GM18868 (cell line): ENCODE measurements at regions not wholly inside any gene's neighbourhood (a gene's known extent, or its start where the extent isn't known, plus 50 kb on each side); places are given as distances from the start of the nearest gene placed in this dataset.
A peak's percentile ranks its signal among the peaks of the same experiment; 100 is the strongest.
"Not testable (repeated sequence)": the region's sequence is repeated elsewhere in the genome, so short reads cannot be mapped to it uniquely, and the experiment has no call there.

Experiments
- ATAC-seq: cut with Tn5 transposase; IDR thresholded peaks from one replicate; pipeline ENCODE4 v1.9.1; 2021; ENCODE audit warnings: mild to moderate bottlenecking, moderate library complexity; ENCODE audit not compliant: unreplicated experiment

- ATAC-seq: no peak
Observed at GRCh38 chr5:52603778-52604554, 183.8 kb upstream of the ITGA1 start.

- ATAC-seq: no peak
Observed at GRCh38 chr5:52605317-52606313, 182.1 kb upstream of the ITGA1 start.

- no peak for ATAC-seq
Observed at GRCh38 chr5:52607227-52607824, 180.4 kb upstream of the ITGA1 start.

- ATAC-seq: no peak
Observed at GRCh38 chr5:52620315-52620714, 167.4 kb upstream of the ITGA1 start.

- no peak for ATAC-seq
Observed at GRCh38 chr5:52623291-52623690, 164.4 kb upstream of the ITGA1 start.

- ATAC-seq: no peak
Observed at GRCh38 chr5:52624291-52624690, 163.4 kb upstream of the ITGA1 start.

GRCh38 chr5:52626312-52626711 lies 161.4 kb upstream of the ITGA1 start:
- ATAC-seq: no peak

- no peak for ATAC-seq
Observed at GRCh38 chr5:52627740-52628139, 160.0 kb upstream of the ITGA1 start.

GRCh38 chr5:52632281-52632680 lies 155.4 kb upstream of the ITGA1 start:
- ATAC-seq: no peak

- ATAC-seq: not testable (repeated sequence)
Observed at GRCh38 chr5:52634171-52634570, 153.5 kb upstream of the ITGA1 start.

- no peak for ATAC-seq
Observed at GRCh38 chr5:52638732-52639131, 149.0 kb upstream of the ITGA1 start.

GRCh38 chr5:52648726-52649125 lies 139.0 kb upstream of the ITGA1 start:
- ATAC-seq: no peak

- no peak for ATAC-seq
Observed at GRCh38 chr5:52655163-52655562, 132.6 kb upstream of the ITGA1 start.

- peak; percentile 8 for ATAC-seq
Observed at GRCh38 chr5:52656569-52657246, 131.0 kb upstream of the ITGA1 start.

- ATAC-seq: peak; percentile 46
Observed at GRCh38 chr5:52657247-52657645, 130.5 kb upstream of the ITGA1 start.

- no peak for ATAC-seq
Observed at GRCh38 chr5:52658246-52658645, 129.5 kb upstream of the ITGA1 start.

- no peak for ATAC-seq
Observed at GRCh38 chr5:52660621-52661020, 127.1 kb upstream of the ITGA1 start.

GRCh38 chr5:52661903-52662595 lies 125.7 kb upstream of the ITGA1 start:
- ATAC-seq: no peak

GRCh38 chr5:52665559-52665958 lies 122.2 kb upstream of the ITGA1 start:
- no peak for ATAC-seq

- no peak for ATAC-seq
Observed at GRCh38 chr5:52668139-52668538, 119.6 kb upstream of the ITGA1 start.
